ENCODE measurements at regions not wholly inside any gene's neighbourhood (a gene's known extent, or its start where the extent isn't known, plus 50 kb on each side); places are given as distances from the start of the nearest gene placed in this dataset.

DNA sequence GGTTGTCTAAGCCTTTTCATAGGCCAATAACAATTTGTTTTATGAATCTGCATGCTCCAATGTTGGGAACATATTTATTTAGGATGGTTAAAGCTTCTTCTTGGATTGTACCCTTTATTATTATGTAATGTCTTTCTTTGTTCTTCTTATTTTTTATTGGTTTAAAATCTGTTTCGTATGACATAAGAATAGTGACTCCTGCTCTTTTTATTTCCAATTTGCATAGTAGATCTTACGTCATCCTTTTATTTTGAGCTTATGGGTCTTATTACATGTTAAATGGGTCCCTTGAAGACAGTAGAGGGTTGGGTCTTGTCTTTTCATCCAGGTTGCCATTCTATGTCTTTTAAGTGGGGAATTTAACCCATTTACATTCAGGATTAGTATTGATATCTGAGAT is 561.9 kb upstream of the GHITM start:
- no peak for DNase-seq (ENCODE audit: low read depth)

DNA sequence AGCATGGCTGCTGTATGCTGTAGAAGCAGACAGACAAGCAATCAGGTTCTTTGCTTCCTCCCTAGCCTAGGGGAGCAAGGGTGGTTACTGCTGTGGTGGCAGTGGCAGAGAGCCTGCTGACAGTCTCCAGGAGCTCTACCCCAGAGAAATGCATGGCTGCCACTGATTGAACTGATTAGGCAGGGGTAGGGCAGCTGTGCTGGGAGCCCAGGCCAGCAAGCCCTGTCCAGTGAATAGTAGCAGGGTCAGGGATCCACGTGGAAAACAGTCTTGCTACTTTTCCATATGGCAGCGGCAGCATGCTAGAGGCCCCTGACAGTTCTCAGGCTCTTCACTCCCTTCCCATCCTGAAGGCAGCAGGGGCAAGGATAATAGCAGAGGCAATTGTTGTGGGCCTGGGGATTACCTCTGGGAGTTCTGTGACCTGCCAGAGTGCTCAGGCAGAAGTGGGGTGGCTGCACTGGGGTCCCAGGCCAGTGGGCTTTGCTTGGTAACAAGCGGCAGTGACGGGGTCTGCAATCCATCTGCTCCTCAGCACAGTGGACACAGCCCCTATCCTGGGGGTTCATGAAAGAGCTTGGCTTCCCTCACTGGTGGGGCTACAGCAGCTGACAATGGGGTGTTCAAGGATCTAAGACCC is 558.8 kb upstream of the GHITM start:
- DNase-seq (ENCODE audit: low read depth) = no peak

DNA sequence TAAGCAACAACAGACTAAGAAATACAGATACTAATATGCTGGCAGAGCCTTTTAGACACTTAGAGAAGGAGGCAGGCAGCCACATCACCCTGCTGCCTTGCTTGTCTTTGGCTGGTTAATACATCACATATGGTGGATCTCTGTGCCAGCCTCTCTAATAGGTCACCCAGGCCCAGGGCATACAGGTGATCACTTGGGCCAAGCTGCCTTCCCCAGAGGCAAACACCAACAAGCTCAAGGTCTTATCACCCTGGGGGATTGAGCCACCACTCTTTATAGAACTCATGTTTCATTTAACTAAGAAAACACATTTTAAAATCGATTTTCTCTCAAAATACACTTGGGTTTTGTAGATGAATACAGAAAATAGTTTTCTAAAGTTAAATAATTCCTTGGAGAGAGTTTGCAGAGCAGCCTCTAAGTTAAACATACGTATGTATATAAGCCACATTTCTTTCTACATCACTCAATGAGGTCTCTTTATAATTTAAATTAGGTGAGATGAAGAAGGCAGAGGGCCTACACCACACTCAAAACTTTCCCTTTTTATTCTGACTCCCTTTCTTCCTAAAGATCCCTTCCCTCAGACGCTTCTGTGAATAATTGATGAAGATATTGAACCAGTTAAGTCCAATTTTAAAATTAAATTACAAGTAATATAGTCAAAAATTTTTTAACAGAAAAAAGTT is 556.8 kb upstream of the GHITM start:
- DNase-seq (ENCODE audit: low read depth) = no peak

DNA sequence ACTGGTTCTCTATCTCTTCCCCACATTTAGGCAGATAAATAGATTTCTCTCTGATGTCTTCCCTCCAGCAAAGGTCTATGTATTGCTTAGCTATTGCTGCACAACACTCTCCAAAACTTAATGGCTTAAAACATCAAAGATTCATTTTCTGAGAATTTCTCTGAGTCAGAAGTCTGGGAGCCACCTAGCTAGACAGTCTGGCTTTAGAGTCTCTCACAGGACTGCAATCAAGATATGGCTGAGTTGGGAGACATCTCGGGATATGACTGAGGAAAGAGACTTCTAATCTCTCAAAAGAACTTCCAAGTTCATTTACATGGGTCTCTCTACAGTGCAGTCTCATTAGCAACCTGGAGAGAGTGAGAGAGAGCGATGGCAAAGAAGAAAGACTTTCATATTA is 553.6 kb upstream of the GHITM start:
- DNase-seq (ENCODE audit: low read depth) = no peak

DNA sequence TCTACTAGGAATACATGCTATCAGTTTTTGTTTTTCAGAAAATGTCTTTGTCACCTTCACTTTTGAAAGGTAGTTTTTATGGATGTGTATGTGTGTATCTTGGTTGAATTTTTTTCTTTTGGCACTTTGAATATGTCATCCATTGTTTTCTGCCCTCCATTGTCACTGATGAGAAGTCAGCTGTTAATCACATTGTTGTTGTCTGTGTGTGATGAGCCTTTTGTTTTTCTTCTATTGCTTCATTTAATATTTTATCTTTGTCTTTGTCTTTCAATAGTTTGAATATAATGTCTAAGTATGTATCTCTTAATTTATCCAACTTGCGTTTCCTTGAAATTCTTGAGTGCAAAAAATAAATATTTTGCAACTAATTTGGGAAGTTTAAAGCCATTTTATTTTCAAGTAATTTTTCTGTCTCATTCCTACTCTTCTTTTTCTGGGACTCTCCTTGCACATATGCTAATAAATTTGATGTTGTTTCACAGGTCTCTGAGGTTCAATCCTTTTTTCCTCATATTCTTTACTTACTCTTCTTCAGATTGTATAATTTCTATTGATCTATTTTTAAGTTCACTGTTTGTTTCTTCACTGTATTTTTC is 546.9 kb upstream of the GHITM start:
- no peak for DNase-seq (ENCODE audit: low read depth)

DNA sequence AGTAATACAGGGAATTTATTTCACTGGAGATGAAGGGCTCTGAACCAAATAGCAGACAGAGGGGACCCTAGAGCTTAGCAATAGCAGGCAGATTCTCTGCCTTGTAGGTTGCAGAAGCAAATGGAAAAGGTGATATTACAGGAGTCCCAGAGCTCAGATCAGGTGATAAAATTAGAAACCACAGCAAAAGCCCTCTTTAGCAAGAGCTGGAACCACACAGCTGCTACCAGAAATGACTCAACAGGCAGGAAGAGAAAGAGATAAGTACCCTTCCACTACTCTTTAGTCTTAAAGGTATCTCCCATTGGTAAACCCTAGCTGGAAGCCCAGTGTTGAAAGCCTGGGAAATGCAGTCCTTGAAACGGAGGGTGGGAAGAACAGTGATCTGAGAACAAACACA is 535.6 kb upstream of the GHITM start:
- DNase-seq (ENCODE audit: low read depth) = peak; percentile 32

DNA sequence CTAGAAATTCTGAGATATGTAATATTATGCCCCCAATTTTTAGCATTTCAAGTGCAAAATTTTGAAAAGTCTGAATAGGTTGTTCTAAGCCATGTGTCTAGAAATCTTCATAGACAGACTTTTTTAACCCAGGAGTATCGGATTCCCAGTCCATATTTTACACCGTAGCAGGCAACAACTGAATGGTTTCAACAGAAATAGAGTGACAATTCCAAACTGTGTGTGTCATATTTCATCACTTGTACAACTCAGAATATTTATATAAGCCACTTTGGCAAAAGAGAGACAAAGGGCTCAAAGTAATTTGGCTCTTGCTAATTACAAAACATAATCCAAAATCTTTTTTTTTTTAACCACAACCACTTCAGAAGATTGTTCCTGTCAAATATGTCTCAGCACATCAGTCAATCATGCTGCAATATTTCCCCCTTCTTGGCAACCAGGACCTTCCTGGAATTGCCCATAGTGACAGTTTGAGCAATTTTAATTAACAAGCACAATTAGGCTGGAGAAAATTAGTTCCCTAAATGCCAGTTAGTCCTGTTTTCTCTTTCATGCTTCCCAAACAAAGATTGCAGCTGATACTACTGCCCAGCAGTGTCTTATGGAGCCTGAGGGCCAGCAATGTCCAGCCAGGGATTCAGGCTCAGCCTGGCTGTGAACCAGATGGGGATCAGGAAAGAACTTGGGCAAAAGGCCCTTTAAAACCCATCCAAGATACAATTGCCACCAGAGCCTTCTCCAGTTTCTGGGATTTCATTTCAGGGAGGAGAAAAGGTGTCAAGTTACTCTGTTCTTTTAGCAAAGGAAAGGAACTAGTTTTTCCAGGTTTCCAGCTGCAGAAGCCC is 533.3 kb upstream of the GHITM start:
- DNase-seq (ENCODE audit: low read depth) = peak; percentile 19

DNA sequence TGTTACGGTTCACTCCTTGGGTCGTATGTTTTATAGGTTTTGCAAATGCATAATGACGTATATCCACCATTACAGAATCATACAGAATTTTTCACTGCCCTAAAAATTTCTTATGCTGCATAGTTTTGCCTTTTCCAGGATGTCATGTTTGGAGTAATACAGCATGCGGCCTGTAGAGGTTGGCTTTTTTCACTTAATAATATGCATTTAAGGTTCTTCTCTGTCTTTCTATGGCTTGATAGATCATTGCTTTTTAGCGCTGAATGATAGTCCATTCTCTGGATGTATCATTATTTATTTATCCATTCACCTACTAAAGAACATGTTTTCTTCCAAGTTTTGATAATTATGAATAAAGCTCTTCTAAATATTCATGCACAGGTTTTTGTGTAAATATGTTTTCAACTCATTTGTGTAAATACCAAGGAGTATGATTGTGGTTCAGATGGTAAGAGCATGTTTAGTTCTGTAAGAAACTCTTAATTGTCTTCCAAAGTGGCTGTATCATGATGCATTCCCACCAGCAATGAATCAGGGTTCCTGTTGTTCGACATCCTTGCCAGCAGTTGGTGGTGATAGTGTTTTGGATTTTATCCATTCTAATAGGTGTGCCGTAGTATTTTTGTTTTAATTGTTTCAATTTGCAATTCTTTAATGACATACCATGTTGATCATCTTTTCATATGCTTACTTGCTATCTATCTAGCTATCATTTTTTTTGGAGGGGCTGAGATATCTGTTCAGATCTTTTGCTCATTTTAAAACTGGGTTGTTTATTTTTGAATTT is 531.2 kb upstream of the GHITM start:
- DNase-seq (ENCODE audit: low read depth) = peak; percentile 48

DNA sequence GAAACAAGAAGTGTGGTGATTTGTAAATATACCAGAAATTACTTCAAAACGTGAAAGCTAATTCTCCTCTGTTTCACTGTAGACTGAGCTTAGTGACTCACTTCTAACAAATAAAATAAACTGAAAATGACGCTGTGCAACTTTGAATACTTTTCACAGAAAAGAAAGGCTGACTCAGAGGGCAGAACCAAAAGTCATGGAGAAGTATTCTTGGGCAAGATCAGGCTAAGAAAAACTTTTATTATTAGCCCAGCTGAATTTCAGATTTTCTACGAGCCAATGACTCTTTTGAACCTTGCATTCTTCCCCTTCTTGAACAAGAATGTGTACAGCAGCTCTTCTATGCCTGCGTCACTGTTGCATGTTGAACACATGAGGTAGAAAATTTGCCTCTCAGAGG is 527.3 kb upstream of the GHITM start:
- DNase-seq (ENCODE audit: low read depth) = peak; percentile 55

DNA sequence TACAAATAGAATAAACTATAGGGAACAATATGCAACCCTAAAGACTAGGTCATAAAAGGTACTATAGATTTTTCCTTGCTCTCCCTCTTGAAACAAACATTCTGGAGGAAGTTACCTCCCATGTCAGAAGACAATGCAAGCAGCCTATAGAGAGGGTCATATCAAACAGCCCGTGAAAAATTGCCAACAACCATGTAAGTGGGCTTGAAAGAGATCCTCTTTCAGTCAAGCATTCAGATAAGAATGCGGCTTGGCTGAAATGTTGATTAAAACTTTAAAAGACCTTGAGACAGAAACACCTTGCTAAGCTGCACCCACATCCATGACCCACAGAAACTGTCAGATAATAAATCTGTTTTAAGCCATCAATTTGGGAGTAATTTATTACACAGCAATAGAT is 526.6 kb upstream of the GHITM start:
- no peak for DNase-seq (ENCODE audit: low read depth)

DNA sequence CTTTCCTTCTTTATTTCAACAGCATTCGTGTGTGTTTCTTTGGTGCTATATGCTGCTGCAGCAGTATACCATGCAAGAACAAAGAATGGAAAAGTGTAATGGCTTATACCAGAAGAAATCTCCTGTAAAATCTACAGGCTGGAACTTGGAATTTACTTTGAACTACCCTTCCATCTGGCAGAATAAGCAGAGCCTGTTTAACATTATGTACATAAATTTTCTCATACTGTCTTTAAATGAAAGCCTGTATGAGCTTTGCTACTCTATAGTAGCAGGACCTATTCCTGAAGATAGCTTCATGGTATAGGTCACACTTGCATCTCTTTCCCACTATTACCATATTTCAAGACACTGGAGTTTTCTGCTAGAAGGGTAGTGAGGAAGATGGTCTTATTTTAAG is 522.1 kb upstream of the GHITM start:
- no peak for DNase-seq (ENCODE audit: low read depth)

DNA sequence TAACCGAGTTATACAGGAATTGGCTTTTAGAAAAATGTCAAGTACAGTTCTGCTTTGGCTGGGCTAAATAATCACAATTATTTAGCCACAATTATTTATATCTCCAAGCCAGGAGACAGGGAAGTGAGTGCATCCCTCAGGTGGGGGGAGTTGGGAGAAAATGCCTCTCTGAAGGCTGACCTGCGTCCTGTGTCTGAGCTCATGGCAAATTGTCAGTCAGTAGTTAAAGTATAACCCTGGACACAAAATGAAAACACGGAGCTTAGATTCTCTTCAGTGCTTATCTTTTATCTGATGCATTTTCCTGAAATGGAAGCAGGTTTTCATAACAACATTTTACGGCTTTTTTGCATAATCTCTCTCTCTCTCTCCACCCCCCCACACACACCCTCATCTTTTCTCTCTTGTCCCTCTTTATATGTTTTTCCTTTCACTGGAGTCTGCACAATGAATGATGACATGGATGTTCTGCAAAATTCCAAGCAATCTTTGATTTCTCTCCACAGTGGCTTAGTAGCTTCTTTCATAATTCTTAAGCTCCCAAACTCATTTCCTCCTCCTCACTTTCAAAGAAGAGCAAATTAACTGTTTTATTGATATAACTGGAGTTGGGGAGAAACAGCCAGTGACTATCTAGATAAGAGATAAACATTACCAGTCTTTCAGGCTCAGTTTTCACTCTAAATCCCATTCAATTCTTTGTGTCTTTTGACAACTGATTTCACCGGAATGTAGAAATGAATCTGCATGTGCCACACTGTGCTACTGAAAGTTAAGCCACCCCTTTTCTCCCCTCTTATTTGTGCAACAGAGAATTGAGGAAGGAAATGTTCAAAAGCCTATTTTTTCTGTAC is 521.4 kb upstream of the GHITM start:
- no peak for DNase-seq (ENCODE audit: low read depth)

DNA sequence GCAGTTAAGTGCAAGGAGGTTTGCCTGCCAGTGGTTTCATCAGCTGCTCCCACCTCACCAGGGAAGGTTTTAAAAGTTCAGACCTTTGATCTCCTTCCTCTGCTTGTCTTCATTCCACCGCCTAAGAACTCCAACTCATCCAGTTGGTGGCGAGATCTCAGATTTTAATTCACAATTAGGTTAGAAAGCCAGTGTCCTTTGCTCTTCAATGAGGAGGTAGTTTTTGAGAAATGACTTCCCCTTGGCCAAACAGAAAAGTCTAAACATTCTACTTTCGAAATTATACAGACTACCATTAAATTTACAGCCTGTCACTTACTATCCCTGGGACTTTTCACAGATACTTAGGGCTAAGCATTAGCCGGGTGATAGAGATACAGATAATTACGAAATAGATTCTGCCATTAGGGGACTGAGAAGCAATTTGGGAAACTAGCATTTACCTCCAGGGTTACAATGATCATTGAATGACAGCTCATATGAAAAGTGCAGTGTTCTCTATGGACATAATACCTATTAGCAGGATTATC is 513.4 kb upstream of the GHITM start:
- no peak for DNase-seq (ENCODE audit: low read depth)

DNA sequence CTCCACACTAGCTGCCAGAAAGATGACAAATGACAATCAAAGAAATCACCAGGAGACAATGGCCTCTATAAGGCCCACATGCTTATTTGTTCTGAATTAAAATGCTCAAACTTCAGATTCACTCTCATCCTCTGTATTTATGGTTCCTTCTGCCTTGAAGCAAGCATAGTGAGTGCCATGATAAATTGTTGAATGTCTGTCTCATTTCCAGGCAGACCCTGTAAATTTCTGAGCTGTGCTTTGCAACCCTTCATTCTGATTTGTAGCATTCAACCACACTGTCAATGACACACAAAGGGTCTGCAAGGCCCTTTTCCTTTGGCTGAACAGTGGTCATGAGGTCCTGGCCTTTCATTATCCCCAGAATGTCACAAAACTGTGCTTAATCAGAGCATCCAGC is 506.6 kb upstream of the GHITM start:
- DNase-seq (ENCODE audit: low read depth) = no peak

DNA sequence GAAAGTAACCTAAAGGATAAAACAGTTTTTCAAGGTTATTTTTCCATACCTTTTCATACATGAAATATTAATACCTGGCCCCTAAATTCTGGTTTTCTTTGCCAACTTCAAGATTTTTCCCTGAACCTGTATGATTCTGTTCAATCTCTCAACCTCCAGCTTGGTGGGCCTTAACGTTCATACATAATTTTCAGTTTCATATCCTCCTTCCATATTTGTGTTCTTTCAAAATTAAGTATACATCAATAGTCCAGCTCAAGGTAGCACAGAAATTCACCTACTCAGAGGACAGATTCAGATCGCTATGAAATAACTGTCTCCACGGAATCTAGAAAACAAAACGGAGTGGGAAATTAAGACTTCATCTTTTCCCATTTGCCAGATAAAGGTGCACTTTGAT is 505.8 kb upstream of the GHITM start:
- no peak for DNase-seq (ENCODE audit: low read depth)

DNA sequence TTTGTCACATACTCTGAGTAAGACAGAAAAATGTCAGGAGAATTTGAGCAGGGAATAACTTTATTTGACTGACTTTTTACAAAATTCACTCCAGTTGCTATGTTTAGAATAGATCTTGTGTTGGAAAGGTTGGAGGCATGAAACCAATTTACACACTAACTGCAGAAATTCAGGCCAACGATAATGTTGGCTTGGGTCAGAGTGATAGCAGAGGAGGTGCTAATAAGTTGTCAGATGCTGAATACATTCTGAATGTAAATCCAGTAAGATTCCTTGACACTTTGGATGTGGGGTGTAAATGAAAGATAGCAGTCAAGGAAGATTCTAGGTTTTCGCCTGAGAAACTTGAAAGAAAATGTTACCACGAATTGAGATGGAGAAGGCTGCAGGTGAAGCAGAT is 502.5 kb upstream of the GHITM start:
- DNase-seq (ENCODE audit: low read depth) = no peak

DNA sequence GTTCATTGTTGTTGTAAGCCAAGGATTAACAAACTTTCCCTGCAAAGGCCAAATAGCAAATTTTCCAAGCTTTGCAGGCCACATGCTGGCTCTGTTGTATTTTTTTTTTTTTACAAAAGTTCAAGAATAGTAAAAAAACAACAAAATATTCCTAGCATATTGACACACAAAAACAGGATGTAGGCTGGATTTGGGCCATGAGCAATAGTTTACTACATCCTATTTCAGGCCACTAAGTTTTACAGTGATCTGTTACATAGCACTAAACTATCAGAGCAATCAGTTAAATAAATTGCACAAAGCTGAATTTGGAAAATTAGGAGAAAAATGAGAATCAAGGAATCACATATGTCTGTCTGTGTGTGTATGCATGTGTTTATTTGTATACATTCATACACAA is 491.8 kb upstream of the GHITM start:
- no peak for DNase-seq (ENCODE audit: low read depth)

DNA sequence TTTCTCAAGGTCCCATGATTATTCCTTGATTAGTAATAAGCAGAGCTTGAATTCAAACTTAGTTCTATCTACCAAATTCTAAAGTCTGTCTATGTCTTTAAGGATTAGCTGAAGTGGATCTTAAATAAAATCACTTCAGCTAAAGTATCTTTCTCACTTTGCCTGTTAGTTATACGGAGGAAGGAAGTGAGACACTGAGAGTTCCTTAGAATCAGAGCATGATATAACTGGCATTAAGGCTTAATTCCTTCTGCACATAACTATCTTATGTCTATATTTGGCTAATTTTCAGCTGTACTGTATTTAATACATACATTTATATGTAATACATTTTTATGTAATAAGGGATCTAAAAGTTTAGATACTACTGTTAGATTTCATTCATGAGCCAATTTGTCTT is 491.1 kb upstream of the GHITM start:
- DNase-seq (ENCODE audit: low read depth) = no peak

DNA sequence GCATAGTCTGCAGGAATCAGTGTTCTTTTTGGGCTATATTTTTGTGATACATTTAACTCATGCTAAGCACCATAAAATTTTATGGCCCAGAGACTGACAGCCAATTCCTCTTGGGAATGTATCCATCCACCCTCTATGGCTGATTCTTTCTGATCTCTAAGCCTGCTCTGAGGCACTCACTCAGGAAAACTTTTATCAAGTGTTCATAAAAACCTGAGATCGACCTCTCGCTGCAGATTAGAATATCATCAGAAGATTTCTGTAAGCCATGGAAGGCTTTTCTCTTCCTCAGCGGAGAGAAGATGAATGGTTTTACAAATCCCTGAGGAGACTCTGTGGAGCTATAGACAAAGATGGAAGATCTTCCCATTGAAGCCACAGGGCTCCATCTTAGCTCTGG is 489.8 kb upstream of the GHITM start:
- DNase-seq (ENCODE audit: low read depth) = no peak

DNA sequence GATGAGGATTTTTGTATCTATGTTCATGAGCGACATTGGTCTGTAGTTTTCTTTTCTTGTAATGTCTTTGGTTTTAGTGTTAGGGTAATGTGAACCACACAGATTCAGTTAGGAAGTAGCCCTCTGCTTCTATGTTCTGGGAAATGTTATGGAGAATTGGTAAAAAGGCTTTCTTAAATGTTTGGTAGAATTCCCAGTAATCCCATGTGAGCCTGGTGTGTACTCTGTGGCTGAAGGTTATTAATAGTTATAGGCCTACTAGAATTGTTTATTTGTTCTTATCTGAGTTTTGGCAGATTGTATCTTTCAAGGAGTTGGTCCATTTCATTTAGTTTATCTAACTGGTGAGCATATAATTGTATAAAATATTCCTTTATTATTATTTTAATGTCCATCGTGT is 484.6 kb upstream of the GHITM start:
- no peak for DNase-seq (ENCODE audit: low read depth)

DNA sequence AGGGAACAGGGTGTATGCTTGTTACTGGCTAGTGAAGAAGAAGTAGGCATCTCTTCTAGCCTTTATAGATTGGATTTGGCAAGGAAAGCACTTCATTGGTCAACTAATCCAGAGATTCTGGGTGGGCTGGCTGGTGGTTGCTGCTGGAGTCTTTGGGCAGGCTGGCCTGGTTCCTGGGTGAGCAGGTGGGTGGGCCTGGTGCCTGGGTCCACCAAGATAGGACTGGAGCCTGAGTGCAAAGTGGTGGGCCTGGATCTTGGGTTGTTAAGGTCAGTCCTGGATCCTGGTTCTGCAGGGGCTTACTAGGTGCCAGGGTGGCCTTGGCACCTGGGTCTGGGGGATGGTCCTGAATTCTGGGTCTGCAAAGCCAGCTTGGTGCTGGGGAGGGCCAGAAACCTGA is 482.4 kb upstream of the GHITM start:
- no peak for DNase-seq (ENCODE audit: low read depth)

Measured in M059J (cell line).